B cell (primary cell): ENCODE measurements at regions not wholly inside any gene's neighbourhood (a gene's known extent, or its start where the extent isn't known, plus 50 kb on each side); places are given as distances from the start of the nearest gene placed in this dataset.

Source experiments
- ATAC-seq: fragments of 200-7000 bp; cut with Tn5 transposase; one replicate; pipeline ENCODE4 v1.10.0; 2021; ENCODE audit warnings: low read depth, mild to moderate bottlenecking, moderate number of reproducible peaks, moderate library complexity
- CTCF ChIA-PET: fragments of 350-600 bp; sonication (Branson Sonifier 250); formaldehyde crosslinking; loops from one replicate; lab custom pipeline; 2021; ENCODE audit warnings: antibody characterized with exemption, inconsistent platforms; lab: Charles Lee
- POLR2A ChIA-PET: fragments of 350-600 bp; sonication (Branson Sonifier 250); formaldehyde crosslinking; loops from one replicate; lab custom pipeline; 2021; ENCODE audit warnings: antibody characterized with exemption; lab: Charles Lee
- DNase-seq: peaks from one replicate; pipeline ENCODE4 v3.0.0; 2013
- H2AFZ ChIP-seq: 2 replicates; pipeline ENCODE4 v1.6.1; 2012; ENCODE audit warnings: mild to moderate bottlenecking, low read depth, low read length; ENCODE audit not compliant: insufficient read depth, poor library complexity, severe bottlenecking
- H3K27ac ChIP-seq, 2 donors: 1 replicate in 1 of 2; 2 replicates in 1 of 2; pipeline ENCODE4 v1.5.1; 2012 to 2013; ENCODE audit warnings: low read length in 2 of 2, mild to moderate bottlenecking in 2 of 2, moderate library complexity in 1 of 2
- H3K27me3 ChIP-seq, 4 experiments: fragments of 200-600 bp in 1 of 4; sonication (generic) in 1 of 4; replicated peaks in 1 of 4; 1 replicate in 2 of 4; 2 replicates in 2 of 4; pipeline versions ENCODE4 v1.6.1 to v1.7.0; 2013 to 2016; ENCODE audit warnings: low read length in 3 of 4, mild to moderate bottlenecking in 2 of 4, mixed read lengths in 1 of 4, moderate library complexity in 1 of 4; ENCODE audit not compliant: insufficient read depth in 4 of 4, control insufficient read depth in 3 of 4; ENCODE audit errors: control extremely low read depth in 1 of 4
- H3K36me3 ChIP-seq, 2 experiments: replicated peaks in 1 of 2; 1 replicate in 1 of 2; 2 replicates in 1 of 2; pipeline versions ENCODE4 v1.6.1 to v1.7.1; 2013; ENCODE audit warnings: low read length in 1 of 2; ENCODE audit not compliant: insufficient read depth in 2 of 2, control insufficient read depth in 1 of 2; ENCODE audit errors: control extremely low read depth in 1 of 2, extremely low read depth in 1 of 2
- H3K4me1 ChIP-seq, 2 donors: fragments of 200-600 bp in 1 of 2; sonication (generic) in 1 of 2; 1 replicate in 1 of 2; 2 replicates in 1 of 2; pipeline versions ENCODE4 v1.5.1 to v1.6.1; 2013 to 2017; ENCODE audit warnings: low read length in 2 of 2; ENCODE audit not compliant: control insufficient read depth in 2 of 2, insufficient read depth in 2 of 2
- H3K4me2 ChIP-seq: replicated peaks from 2 replicates; pipeline ENCODE3; 2012; ENCODE audit warnings: mild to moderate bottlenecking, low read depth, low read length; ENCODE audit not compliant: poor library complexity, severe bottlenecking
- H3K4me3 ChIP-seq, 5 experiments: fragments of 200-600 bp in 1 of 5; sonication (generic) in 1 of 5; 1 replicate in 3 of 5; 2 replicates in 2 of 5; pipeline versions ENCODE4 v1.5.1 to v1.7.0; 2011 to 2016; ENCODE audit warnings: low read length in 4 of 5, mild to moderate bottlenecking in 4 of 5, low read depth in 2 of 5, control low read depth in 1 of 5, moderate library complexity in 1 of 5; ENCODE audit not compliant: insufficient read depth in 1 of 5; ENCODE audit errors: control extremely low read depth in 1 of 5, extremely low read depth in 1 of 5
- H3K79me2 ChIP-seq: fragments of 200-600 bp; sonication (generic); one replicate; pipeline ENCODE4 v1.6.0; 2016; ENCODE audit warnings: low read length; ENCODE audit not compliant: control insufficient read depth, insufficient read depth
- H3K9ac ChIP-seq: fragments of 200-600 bp; sonication (generic); 2 replicates; pipeline ENCODE4 v1.6.1; 2017; ENCODE audit warnings: mild to moderate bottlenecking, low read length, moderate library complexity
- H3K9me3 ChIP-seq, 3 donors: one replicate each; pipeline versions ENCODE4 v1.6.1 to v1.7.1; 2013; ENCODE audit warnings: low read length in 2 of 3; ENCODE audit not compliant: control insufficient read depth in 2 of 3, insufficient read depth in 1 of 3; ENCODE audit errors: control extremely low read depth in 1 of 3
- H4K20me1 ChIP-seq: 2 replicates; pipeline ENCODE4 v1.6.0; 2012; ENCODE audit warnings: mild to moderate bottlenecking, low read length; ENCODE audit not compliant: insufficient read depth, control insufficient read depth, poor library complexity, severe bottlenecking
- H3K27ac Mint-ChIP-seq: one replicate; pipeline ENCODE4 v1.8.0; 2021; ENCODE audit warnings: mixed read lengths
- H3K27me3 Mint-ChIP-seq: one replicate; pipeline ENCODE4 v1.8.0; 2021; ENCODE audit warnings: mixed read lengths
- H3K4me1 Mint-ChIP-seq: one replicate; pipeline ENCODE4 v1.8.0; 2021; ENCODE audit warnings: mixed read lengths
- H3K4me3 Mint-ChIP-seq: one replicate; pipeline ENCODE4 v1.8.0; 2021; ENCODE audit warnings: mixed read lengths
- H3K9me3 Mint-ChIP-seq: one replicate; pipeline ENCODE4 v1.8.0; 2022; ENCODE audit warnings: mixed read lengths; ENCODE audit not compliant: insufficient read depth
- CTCF ChIP-seq: fragments of 200-600 bp; IDR thresholded peaks from one replicate; pipeline ENCODE4 v1.8.0; 2022; ENCODE audit warnings: antibody characterized with exemption, mild to moderate bottlenecking
- EZH2 ChIP-seq: IDR thresholded peaks from 2 replicates; pipeline ENCODE4 v1.6.1; 2012; ENCODE audit warnings: borderline replicate concordance, low read depth, mild to moderate bottlenecking, moderate library complexity, low read length; ENCODE audit not compliant: insufficient read depth, poor library complexity, severe bottlenecking
- WGBS: methylation state at CpG from one replicate; pipeline ENCODE4 v1.1.5; 2013; ENCODE audit warnings: missing lambda C conversion rate; ENCODE audit not compliant: insufficient coverage; 5-methylcytosine and 5-hydroxymethylcytosine counted together
- intact Hi-C: fragments of 100-400 bp; cut with micrococcal nuclease; formaldehyde crosslinking; loops from one replicate; pipeline ENCODE4 v1.10.0; 2022

- WGBS, result 92% methylated on average over 9 of the region's 17 CpGs
- Histone ChIP-seq H3K36me3 (no peaks in the 10 kb centered on the region), H3K9me3 (peaks cover 0 to 16% (median 0%) of the 10 kb centered on the region in 3 donors), H4K20me1 (no peaks in the 10 kb centered on the region), H3K9ac (no peak overlapping the region), H2AFZ (no peak overlapping the region), H3K27me3 (no peaks in the 10 kb centered on the region), H3K4me3 (no peak overlapping the region), H3K4me1 (no peaks in the 10 kb centered on the region), H3K4me2 (no peak overlapping the region), H3K79me2 (no peaks in the 10 kb centered on the region), H3K27ac (no peak overlapping the region)
- Mint-ChIP-seq H3K27ac (no peak overlapping the region), H3K9me3 (peaks cover 4% of the 10 kb centered on the region), H3K27me3 (no peaks in the 10 kb centered on the region), H3K4me3 (no peak overlapping the region), H3K4me1 (no peaks in the 10 kb centered on the region)
- CTCF ChIA-PET, result no interaction called here
- POLR2A ChIA-PET, result no interaction called here
- ATAC-seq, result no peak
- no peak for DNase-seq
- no peak for TF ChIP-seq EZH2
- no peak for TF ChIP-seq CTCF
- intact Hi-C loops, result no loop called here
These were observed 59.0 kb upstream of the SALL3 start for GRCh38 chr18:78920456-78921138.

- WGBS, result 89% methylated on average over 18 of the region's 18 CpGs
These were observed 56.8 kb upstream of the SALL3 start for GRCh38 chr18:78922856-78923255.

More at GRCh38 chr18:78922856-78923255, 56.8 kb upstream of the SALL3 start:
- no peak overlapping the region for H3K4me3 ChIP-seq
- H4K20me1 ChIP-seq, result no peaks in the 10 kb centered on the region
- no peak overlapping the region for H2AFZ ChIP-seq
- Mint-ChIP-seq H3K4me3 (no peak overlapping the region), H3K27ac (no peak overlapping the region), H3K27me3 (no peaks in the 10 kb centered on the region), H3K9me3 (no peaks in the 10 kb centered on the region), H3K4me1 (no peaks in the 10 kb centered on the region)
- no peaks in the 10 kb centered on the region for H3K36me3 ChIP-seq
- no peak overlapping the region for H3K9ac ChIP-seq
- intact Hi-C loops, result no loop called here
- DNase-seq (no peak), ATAC-seq (no peak)
- H3K27ac ChIP-seq, result no peak overlapping the region
- CTCF ChIA-PET, result no interaction called here
- H3K9me3 ChIP-seq, result peaks cover 0 to 23% (median 0%) of the 10 kb centered on the region in 3 donors
- H3K4me2 ChIP-seq, result no peak overlapping the region
- POLR2A ChIA-PET, result no interaction called here
- TF ChIP-seq EZH2 (no peak), CTCF (no peak)
- H3K27me3 ChIP-seq, result no peaks in the 10 kb centered on the region
- no peaks in the 10 kb centered on the region for H3K79me2 ChIP-seq
- H3K4me1 ChIP-seq, result no peaks in the 10 kb centered on the region
